Hematopoietic multipotent progenitor cell treated with erythropoietin and hydrocortisone succinate and interleukin-3 and kit ligand, for 15 days (in vitro differentiated cells): ENCODE measurements at regions not wholly inside any gene's neighbourhood (a gene's known extent, or its start where the extent isn't known, plus 50 kb on each side); places are given as distances from the start of the nearest gene placed in this dataset.

Experiments
- DNase-seq: peaks from one replicate; pipeline ENCODE4 v3.0.0-alpha.2; 2015; ENCODE audit warnings: low spot score

- DNase-seq = no peak
Measured at GRCh38 chr20:42020316-42020715, 402.1 kb upstream of the CHD6 start.

- DNase-seq = no peak
Measured at GRCh38 chr20:42018979-42019378, 400.8 kb upstream of the CHD6 start.

- no peak for DNase-seq
Measured at GRCh38 chr20:42010090-42010489, 391.9 kb upstream of the CHD6 start.

DNA sequence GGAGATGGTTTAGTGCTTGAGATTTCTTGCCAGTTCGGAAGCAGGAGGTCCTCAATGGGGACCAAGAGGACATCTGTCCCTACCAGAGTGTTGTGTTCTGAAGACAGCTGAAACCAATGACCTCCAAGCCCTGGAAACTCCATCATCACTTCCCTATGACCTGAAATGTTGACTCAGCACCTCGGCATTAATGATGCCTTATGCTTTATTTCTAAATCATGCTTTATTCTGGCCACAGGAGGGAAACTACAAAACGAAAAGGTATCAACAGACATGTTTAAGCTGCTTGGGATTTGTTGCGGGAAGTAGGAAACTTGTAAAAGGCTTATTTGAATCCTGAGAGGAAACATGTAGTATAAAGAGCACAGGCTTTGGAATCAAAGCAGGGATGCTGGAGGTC lies 389.1 kb upstream of the CHD6 start:
- DNase-seq = no peak

DNA sequence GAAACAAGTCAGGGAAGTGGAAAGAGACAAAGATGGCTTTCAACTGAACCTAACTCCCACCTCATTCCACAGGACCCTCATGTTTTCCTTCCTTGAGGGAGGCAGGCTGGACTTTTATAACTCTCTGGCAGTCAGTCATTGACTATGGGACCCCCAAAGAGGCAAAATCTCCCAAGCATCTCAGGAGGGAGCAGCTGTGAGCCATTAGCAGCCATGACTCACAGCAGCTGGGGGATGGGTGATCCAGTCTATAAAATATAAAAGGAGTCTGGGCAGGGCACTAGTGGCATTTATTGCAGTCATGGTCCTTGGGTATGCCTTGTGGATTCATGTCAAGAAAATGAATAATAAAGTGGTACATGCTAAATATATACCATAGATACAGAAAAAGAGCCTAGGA lies 387.0 kb upstream of the CHD6 start:
- no peak for DNase-seq

DNA sequence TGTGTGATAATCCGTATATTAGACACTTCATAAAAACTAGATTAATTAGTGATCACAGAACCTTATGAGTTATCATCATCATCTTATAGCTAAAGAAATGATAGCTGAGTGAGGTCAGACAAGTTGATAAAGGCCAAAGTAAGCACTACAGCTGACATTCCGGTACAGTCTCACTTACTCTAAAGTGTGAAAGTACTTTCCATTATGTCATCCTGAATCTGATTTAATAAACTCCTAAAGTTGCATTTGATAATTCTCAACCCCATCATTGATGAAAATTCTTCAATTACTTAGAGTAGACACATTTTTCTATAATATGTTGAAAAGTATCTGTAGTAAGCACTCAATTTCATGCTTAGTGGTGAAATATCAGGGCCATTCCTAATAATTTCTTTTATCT lies 385.2 kb upstream of the CHD6 start:
- DNase-seq = no peak

DNA sequence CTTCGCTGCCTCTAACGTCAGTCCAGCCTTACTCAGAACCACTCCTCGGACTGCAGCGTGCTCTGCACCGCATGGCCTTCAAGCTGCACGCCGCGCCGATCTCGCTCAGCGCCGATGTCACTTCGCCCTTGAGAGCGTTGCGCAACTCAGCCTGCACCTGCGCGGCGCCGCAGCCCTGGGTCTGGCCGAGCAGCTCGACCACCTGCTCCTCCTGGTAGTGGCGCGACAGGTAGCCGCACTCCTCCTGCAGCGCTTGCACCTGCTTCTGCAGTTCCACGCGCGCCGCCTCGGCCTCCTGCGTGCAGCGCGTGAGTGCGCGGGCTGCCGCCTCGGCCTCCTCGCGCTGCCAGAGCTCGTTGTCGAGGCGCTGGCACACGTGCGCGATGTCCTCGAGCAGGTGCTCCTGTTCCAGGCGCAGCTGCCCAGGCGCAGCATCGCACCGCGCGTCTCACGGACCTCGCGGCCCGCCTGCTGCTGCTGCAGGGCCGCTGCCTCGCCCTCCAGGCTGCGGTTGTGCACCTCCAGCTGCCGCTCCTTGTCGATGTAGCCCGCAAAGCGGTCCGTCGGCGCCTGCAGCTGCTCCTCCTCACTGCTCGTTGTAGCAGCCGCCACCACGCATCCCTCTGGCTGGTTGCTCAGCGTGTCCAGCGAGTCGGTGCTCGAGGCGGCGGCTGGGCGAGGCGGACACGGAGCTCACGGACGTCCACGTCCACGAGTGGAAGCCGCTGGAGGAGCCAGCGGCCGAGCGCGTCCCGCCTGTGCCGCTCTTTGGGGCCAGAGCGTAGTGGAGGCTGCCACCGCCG lies 380.6 kb upstream of the CHD6 start:
- DNase-seq = no peak

- DNase-seq = no peak
Measured at GRCh38 chr20:41996951-41997350, 378.8 kb upstream of the CHD6 start.

- DNase-seq = no peak
Measured at GRCh38 chr20:41992481-41992880, 374.3 kb upstream of the CHD6 start.

GRCh38 chr20:41991412-41991811 lies 373.2 kb upstream of the CHD6 start:
- DNase-seq = no peak

DNA sequence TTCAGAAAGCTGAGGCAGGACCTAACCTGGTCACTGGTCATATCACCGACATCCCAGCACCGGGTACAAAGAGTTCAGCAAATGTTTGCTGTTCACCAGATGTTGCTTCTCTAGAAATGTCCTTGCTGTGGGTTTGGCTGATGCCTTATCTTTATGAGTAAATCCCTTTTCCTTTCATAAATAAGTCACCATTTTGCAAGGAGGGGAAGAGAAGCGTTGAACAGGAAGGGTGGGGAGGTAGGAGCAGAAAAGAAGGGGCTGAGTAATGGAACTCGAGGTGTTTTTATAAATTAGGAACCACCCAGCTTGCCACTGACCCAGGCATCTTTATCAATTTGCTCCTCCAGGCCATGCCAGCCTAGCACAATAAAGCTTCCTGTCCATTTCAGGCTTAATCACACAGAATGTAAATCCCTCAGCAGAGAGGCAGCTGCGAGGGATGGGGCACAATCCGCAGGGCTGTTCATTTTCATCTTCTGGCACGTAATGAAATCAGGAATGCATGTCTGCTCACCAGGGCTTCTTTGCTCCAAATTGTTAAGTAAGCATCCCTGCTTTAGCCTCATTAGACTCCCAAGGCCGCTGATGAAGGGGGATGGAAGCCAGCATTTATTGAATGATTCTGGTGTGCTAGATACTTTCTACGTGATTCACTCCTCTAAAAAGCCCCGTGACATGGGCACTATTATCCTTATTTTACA lies 371.9 kb upstream of the CHD6 start:
- DNase-seq = no peak

- no peak for DNase-seq
Measured at GRCh38 chr20:41989039-41989679, 371.0 kb upstream of the CHD6 start.

- no peak for DNase-seq
Measured at GRCh38 chr20:41984031-41984430, 365.9 kb upstream of the CHD6 start.

- no peak for DNase-seq
Measured at GRCh38 chr20:41983159-41983558, 365.0 kb upstream of the CHD6 start.

DNA sequence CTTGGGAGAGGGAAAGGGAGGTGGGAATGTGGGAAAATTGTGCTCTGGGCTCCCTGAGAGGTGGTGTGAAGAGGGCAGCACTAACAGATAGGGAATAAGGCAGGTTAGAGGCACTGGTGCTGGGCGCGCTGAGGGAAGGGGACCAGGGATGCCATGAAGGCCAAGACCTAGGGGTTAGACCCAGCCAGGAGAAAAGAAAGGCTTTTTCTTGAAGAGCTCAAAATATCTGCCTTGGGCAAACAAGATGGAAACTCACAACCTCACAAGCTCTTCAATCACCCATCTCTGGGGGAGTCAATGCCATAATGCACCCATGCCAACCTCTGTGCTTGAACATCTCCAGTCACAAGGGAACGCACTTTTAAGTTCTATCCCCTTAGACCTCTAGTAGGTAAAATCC lies 363.6 kb upstream of the CHD6 start:
- no peak for DNase-seq

- no peak for DNase-seq
Measured at GRCh38 chr20:41978875-41979274, 360.7 kb upstream of the CHD6 start.

- DNase-seq = no peak
Measured at GRCh38 chr20:41978246-41978790, 360.1 kb upstream of the CHD6 start.

- no peak for DNase-seq
Measured at GRCh38 chr20:41969656-41970055, 351.5 kb upstream of the CHD6 start.

DNA sequence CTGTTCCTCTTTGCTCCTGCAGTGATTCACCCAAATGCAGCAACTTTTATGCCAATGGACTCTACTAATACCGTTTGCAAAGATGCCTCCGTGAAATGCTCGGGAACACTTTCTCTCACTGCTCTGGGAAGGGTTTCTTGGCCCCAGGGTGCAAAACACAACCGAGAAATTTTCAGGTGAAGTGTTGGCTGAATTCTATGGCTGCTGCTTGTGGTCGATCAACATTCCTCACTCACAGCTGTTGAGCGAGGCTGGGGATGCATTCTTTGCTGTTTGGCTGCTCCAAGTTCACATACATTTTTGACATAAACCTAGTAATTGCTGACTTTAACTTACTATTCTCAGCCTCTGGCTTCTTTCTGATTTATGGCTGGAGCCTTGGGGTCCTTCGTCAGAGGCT lies 342.0 kb upstream of the CHD6 start:
- DNase-seq = no peak

DNA sequence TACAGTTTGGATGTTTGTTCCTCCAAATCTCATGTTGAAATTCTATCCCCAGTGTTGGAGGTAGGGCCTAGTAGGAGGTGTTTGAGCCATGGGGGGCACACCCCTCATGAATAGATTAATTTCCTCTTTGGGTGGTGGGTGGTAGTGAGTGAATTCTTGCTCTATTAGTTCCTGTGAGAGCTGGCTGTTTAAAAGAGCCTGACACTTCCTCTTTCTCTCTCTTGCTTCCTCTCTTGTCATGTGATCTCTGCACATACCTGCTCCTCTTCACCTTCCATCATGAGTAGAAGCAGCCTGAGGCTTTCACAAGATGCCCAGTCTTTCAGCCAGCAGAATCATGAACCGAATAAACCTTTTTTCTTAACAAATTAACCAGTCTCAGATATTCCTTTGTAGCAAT lies 340.2 kb upstream of the CHD6 start:
- DNase-seq = no peak

GRCh38 chr20:41956338-41957074 lies 338.3 kb upstream of the CHD6 start:
- no peak for DNase-seq

DNA sequence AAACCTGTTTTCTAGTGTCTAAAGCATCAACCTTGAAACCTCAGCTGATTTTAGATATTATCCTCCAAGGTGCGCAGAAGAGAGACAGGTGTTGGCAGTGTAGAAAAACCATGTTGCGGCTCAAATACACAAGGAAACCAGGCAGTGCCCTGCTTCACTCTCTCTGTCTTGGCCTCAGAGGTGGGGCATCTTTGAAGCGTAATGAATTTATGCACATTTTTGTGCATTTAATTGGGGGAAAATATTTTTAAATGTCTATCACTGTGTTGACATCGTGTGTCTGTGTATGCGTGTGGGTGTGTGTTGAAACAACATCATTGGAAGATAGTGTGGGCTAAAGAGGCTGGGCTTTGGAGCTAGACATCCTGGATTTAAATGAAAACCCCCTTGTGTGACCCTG lies 334.0 kb upstream of the CHD6 start:
- DNase-seq = no peak
